HG02642 (cell line): ENCODE measurements at regions not wholly inside any gene's neighbourhood (a gene's known extent, or its start where the extent isn't known, plus 50 kb on each side); places are given as distances from the start of the nearest gene placed in this dataset.
"Not testable (repeated sequence)": the region's sequence is repeated elsewhere in the genome, so short reads cannot be mapped to it uniquely, and the experiment has no call there.

Experiments
- ATAC-seq: cut with Tn5 transposase; IDR thresholded peaks from one replicate; pipeline ENCODE4 v1.9.1; 2021; ENCODE audit warnings: mild to moderate bottlenecking; ENCODE audit not compliant: unreplicated experiment, poor library complexity

DNA sequence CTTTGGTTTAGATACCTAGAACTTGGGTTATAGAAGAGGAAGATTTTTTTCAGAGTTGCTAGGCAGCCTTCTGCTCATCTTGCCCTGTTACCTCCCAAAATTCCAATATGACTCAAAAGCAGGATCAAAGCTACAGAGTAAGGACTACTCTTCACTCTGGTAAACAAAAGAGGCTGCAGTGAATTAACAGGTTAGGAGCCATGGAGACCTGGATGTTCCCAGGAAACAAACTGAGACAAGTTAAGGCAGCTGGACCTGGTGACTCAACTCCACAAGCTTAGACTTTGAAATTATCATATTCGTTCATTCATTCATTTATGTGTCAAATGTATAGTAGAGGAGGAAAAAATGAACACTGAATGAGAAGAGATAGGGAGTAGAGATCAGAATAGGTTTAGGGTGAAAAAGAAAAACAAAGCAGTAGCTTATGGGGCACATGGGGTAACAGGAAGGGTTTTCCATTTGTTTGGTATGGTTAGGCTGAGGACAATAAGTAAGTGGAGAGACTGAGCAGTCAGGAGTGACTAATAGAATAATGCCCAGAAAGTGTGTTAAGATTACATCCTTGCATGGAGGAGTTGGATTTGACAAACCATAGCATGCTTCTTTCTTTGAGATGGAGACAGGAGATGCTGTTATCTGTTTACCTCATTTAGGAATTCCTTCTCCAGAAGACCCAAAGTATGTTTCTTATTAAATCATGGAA is 464.0 kb upstream of the ZNF608 start:
- ATAC-seq: no peak

DNA sequence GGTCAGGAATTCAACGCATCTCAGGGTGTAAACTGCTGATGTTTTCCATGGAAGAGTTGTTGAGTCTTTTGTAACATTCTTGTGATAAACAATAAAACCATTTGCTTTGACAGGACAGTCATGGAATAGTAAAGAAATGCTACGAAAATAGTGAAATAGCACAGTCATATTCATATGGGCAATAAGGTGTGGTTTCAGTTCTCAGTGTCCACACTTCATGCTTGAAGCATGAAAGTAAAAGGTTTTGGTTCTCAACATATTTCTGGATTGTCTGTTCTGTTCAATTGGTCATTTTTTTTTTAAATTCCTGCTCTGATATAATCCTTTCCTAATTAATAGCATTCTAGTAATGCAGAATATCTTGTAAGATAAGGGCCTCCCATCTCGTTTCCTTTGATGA is 467.6 kb upstream of the ZNF608 start:
- ATAC-seq: no peak

DNA sequence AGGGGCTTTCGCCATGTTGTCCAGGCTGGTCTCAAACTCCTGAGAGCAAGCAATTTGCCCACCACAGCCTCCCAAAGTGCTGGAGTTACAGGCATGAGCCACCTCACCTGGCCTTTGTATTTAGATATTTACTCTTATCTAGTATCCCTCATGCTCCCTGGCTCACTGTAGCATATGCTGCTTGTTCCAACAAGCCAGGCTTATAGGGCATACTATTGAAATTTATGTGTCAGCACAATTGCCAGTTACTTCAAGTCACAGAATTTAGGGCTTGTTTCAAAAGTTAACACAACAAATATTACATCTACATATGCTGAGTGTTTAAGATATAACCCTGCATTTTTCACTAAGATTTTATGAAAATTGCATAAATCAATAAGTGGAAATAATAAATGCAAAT is 469.2 kb upstream of the ZNF608 start:
- ATAC-seq: no peak

DNA sequence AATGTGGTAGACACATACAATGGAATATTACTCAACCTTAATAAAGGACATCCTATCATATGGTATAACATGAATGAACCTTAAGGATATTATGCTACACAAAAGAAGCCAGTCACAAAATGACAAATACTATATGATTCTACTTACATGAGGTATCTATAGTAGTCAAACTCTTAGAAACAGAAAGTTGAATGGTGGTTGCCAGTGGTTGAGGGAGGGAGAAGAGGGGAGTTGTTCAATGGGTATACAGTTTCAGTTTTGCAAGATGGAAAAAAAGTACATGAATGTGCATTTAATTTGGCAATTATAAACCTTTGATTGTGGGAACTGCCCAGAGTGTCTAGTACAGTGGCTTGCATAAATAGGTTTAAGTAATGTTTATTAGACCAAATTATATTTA is 473.3 kb upstream of the ZNF608 start:
- ATAC-seq: no peak

DNA sequence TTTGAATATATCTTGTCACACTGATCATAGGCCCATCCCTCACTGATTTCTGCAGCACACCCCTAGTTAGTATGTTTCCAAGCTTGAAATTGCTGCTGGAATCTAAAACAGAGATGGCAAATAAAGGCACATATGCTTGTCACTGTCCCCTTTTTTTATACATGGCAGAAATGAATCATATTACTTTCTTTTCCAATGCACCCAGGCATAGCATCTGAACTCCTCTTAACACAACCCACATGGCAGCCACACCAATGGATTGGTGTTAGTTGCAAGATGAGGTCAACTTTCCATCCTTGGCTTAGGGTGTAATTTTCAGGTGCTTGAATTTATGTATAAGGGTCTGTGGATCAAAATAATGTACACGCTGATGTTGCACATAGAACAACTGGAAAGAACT is 473.8 kb upstream of the ZNF608 start:
- ATAC-seq: no peak

DNA sequence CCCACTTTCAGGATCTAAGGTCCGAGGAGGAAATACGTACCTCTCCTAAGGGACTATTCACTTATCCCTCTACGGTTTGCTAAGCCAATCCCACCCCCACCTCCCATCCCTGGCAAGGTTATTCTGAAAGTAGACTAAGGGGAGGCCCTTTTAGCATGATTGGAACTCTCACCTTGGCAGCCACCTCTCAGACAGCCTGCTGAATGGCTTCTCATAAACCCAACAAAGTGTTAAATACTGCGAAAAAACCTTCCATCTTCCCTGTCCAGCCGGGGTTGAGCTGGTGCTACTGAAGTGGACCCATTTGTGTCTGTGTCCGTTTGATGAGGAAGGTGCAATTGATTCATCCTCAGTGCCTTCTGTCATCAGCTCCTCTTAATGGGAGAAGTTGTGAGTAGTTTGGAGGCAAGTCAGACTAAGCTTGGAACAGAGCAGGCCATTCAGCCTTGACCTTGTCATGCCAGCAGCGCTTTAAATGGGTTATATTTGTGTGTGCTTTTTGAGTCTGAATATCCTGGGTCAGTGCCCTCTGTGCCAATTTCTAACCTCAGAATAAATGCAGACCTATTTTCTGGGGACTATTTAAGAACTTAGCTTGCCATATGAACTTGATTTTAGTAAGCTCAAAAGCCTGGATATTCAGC is 476.3 kb upstream of the ZNF608 start:
- ATAC-seq: no peak

DNA sequence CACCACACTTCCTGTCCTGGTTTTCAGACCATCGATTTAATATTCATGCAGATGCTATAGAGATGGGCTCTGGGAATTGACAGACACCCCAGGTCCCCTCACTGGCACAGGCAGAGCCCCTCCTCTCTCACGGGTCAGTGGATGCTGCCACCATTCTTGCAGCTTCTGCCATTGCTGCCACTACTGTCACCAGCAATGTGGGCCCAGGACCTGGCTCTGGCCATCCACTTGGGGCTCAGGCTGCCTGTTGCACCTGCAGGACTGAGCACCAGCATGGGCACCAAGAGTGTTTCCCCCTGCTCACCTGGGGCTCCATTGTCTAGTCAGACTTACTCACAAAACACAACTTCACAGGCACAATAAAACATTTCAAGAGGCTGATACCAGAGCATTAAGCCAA is 479.0 kb upstream of the ZNF608 start:
- no peak for ATAC-seq

DNA sequence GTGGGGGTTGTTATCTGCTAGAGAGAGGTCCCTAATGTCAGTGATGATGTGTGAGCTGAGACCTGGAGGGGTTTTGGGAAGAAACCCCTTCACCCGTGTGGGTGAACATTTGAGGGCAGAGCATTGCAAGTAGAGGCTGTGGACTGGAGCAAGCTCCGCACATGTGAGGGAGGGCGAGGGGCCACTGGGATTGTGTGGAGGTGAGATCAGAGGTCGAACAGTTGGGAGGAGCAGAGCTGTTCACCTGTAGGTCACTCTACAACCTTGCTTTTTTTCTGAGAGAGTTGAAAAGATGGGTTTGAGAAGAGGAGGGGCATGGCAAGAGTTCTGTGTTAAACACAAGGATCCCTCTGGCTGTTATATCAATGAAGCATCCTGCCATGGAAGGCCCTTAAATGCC is 480.4 kb upstream of the ZNF608 start:
- ATAC-seq: no peak

DNA sequence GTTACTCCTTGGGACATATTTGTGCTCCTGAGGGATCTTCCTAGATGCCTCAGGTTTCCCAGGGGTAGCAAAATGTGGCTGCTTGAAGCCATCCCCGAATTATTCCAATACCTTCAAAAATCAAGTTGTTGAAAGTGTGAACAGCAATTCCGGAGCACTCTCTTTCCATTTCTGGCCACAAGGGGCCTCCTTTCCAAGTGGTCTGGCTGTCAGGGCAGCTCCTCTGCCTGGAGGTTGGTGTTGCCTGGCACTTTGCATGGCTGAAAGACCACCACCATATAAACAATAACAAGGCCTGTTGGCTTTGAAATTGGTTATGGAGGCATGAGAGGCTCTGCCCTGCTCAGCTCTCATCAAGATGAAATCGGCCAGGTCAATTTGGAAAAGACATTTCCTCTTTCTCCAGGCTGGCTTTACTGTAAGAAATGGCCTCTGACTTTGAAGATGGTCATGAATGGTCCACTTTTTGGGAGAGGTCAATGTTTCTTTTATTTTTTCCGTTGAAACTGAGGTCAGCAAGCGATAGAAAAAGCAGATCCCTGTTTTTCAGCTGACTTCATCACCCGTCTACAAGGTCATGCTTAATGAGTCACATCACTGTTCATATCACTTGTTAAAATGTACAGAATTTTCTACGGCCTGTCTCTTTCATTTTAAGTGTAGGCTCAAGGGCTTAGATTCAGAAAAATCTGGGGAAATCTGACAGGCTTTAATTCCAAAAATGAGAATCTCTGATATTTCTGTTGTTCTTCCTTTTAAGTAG is 481.1 kb upstream of the ZNF608 start:
- no peak for ATAC-seq

DNA sequence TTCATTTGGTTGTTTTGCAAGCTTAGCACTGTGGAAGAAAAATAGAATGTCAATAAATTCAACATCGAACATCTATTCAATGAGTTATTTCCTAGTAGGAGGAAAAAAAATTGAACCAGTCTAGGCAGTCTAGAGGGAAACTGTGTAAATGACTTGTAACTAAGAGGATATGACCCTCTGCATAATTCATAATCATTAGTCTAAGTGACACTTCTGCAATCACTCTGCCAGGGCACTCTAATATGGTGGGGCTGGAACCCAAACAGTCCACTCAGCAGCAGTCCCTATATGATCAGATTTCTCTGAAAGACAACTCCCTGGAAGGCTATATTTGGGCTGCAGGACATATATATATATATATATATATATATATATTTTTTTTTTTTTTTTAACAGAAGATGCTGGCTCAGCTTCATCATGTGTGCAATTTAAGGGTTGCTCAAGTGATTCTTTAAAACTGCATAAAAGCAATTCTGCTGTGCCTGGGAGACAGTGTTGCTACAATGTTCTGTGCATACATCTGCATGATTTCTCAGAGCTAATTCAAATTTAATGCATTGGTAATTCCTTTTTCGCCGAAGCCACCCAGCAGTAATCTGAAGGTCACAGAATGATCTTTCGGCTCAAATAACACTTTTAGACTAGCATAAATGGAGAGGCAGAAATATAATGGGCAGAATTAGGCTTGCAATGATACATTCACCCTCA is 482.1 kb upstream of the ZNF608 start:
- no peak for ATAC-seq

DNA sequence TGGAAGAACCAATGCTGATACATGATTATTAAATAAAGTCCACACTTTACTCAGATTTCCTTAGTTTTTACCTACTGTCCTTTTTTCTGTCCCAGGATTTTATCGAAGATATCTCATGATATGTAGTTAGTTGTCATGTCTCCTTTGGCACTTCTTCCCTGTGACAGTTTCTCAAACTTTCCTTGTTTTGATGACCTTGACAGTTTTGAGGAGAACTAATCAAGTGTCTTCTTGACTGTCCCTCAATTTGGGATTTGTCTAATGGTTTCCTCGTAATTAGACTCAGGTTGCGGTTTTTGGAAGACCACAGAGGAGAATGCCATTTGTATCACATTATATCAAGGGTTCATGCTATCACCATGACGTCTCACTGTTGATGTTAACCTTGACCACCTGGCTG is 483.1 kb upstream of the ZNF608 start:
- ATAC-seq: no peak

DNA sequence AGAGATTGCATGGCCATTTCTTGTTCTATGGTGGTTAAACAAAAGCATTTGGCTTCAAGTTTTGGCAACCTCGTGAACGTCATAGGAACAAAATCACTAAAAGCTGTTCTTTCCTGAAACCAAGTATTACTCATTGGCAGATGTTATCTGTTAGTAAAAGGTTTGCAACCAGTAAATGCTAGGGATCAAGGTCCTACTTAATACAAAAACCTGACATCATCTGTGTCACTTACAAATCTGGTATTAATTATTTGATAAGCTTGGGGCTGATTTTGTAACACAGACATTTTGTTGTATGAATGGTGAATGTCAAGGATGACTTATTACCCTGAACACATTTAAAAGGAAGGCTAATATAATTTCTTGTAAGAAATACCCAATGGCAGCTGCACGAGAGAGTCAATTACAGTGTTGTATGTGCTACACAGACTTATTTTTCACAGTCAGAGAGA is 486.4 kb upstream of the ZNF608 start:
- ATAC-seq: no peak

DNA sequence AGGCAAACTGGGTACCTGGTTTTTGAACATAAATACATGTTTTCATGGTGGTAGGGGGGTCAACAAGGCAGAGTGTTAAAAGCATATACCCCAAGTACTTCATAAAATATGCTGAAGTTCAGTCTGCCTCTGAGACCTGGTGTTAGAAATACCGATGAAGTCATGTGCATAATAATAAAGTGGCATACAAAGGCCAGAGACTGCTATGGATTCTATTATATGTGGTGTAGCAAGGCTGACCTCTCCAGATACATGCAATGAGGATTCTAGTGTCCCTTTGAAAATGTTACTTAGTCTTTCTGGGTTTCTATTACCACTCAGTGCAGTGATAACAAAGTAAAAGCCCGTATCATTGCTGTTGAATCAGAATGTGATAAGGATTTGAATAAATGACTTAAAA is 487.5 kb upstream of the ZNF608 start:
- ATAC-seq: no peak

DNA sequence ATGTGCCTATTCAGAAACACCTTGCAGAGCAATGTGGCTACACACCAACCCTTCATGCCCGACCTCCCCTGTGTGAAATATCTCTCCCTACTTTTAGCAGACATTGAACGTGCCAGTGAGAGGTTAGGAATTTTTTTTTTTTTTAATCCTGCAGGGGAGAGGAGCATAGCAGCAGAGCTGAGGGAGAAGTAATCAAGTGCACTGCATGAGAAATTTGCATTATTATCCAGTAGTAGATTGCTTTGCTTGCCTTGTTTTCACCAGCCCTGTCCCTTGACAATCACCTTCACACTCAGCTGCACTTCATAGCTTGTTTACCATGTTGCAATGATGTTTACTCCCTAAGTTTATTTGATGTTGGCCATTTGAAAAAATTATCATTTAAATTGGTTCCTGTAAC is 489.6 kb upstream of the ZNF608 start:
- no peak for ATAC-seq

DNA sequence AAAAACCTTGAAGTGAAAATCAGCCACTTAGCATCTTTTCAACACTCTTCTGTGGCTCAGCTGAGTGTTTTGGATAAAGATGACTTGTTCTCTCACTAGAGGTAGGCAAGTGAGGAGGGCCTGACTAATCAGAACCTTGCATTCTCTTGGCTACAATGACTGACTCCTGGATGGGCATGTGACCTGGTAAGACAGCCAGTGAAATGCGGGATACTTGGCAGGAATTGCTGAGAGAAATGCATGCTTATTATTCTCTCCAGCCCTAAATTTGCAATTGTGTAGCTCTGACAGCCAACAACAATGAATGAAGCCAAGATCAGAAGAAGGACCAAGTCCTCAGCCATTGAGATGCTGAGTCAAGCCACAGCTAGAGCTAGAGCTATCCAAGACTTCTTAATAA is 490.5 kb upstream of the ZNF608 start:
- no peak for ATAC-seq

DNA sequence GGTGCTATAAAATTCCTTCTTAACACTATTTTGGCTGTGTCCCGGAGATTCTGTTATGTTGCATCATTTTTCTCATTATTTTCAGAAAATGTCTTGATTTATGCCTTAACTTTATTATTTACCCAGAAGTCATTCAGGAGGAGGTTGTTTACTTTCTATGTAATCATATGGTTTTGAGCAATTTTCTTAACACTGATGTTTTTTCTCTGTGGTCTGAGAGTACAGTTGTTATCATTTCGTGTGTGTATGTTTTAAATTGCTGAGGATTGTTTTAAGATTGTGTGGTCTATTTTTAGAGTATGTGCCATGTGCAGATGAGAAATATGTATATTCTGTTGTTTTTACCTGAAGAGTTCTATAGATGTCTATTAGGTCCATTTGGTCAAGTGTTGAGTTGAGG is 498.1 kb upstream of the ZNF608 start:
- ATAC-seq: no peak

DNA sequence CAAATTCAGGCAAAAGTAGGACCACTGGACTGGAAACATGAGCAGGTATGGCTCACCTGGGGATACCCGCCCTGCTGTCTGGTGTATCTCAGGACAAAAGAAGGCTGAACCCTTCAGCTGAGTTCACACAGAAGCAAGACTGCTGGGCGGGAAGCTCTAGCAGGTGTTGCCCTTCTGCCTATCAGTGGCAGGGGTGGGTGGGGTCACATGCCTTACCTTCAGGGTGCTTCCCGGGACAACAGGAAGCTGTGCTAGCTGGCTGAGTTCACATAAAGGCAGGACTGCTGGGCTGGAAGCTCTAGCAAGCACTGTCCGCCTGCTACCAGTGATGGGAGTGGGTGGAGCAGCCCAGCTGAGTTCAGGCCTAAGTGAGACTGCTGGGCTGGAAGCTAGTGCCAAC is 498.8 kb upstream of the ZNF608 start:
- no peak for ATAC-seq

DNA sequence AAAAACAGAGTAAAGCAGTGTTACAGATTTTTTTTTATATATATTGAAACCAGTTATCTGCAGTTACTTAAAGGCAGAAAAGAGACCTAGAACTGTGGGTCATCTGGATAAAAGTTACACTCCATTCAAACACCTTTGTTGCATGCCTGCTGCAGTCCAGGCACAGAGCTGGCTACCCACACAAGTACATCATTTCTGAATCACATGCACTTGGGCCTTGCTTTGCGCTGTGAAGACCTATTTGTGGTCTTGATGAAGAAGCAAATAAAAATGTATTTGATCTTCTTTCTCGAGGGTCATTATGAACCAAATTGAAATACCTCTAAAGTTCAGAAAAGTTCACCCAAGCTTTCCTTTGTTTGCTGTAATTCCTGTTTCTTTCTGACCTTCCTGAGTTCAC is 503.0 kb upstream of the ZNF608 start:
- no peak for ATAC-seq

DNA sequence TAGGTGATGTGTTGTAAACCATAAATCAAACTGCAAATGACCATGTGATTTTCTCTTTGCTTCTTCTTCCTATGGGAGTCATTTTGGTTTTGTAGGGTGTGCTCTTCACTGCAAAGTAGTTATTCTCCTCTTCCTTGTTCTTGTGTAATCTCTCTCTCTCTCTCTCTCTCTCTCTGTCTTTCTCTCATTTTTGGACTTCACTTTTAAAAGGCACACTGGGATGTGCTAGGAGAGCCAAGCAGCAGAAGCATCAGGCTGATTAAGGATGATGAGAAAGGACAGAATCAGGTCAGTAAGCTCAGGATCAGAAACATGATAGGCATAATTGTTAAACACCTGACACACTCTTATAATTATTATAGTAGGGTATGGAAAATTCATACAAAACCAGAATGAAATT is 505.3 kb upstream of the ZNF608 start:
- no peak for ATAC-seq

DNA sequence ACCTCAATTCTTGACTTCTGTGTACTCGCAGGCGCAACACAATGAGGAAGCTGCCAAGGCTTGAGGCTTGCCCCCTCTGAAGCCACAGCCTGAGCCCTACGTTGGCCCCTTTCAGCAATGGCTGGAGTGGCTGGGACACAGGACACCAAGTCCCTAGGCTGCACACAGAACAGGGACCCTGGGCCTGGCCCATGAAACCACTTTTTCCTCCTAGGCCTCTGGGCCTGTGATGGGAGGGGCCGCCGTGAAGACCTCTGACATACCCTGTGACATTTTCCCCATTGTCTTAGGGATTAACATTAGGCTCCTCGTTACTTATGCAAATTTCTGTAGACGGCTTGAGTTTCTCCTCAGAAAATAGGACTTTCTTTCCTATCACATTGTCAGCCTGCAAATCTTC is 507.2 kb upstream of the ZNF608 start:
- not testable (repeated sequence) for ATAC-seq

DNA sequence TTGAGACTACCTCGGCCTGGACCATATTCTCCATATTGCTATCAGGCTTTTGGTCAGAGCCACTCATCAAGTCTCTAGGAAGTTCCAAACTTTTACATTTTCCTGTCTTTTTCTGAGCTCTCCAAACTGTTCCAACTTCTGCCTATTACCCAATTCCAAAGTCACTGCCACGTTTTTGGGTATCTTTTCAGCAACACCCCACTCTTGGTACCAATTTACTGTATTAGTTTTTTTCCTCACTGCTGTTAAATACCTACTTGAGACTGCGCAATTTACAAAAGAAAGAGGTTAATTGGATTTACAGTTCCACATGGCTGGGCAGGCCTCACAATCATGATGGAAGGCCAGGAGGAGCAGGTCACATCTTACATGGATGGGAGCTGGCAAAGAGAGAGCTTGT is 507.8 kb upstream of the ZNF608 start:
- ATAC-seq: no peak
